ENCODE measurements at regions not wholly inside any gene's neighbourhood (a gene's known extent, or its start where the extent isn't known, plus 50 kb on each side); places are given as distances from the start of the nearest gene placed in this dataset.

GRCh38 chr20:39225536-39225935 lies 263.4 kb downstream of the DHX35 start:
- TF ChIP-seq POLR2A (IDR thresholded peaks at IDR 0.05; ENCODE audit: low read length) (no peak), GATA1 (IDR thresholded peaks at IDR 0.05; ENCODE audit: low read depth, low read length) (no peak)
